HepG2 (cell line): ENCODE measurements at regions not wholly inside any gene's neighbourhood (a gene's known extent, or its start where the extent isn't known, plus 50 kb on each side); places are given as distances from the start of the nearest gene placed in this dataset.

ENCODE experiments used
- ATAC-seq: fragments of 200-7000 bp; cut with Tn5 transposase; 3 replicates; pipeline ENCODE4 v1.9.1; 2020; ENCODE audit warnings: mild to moderate bottlenecking, moderate library complexity
- BruUV-seq: library from RNA; stranded (reverse); fragments of 400-500 nt; replicated peaks from 2 replicates; lab custom pipeline; 2021; lab: Mats Ljungman, UMichigan
- CTCF ChIA-PET: fragments of 300-600 bp; formaldehyde crosslinking; extraction: SDS; loops from one replicate; lab custom pipeline; 2021; ENCODE audit warnings: low total read pairs, inconsistent platforms, low intra/inter-chr PET ratio; lab: Yijun Ruan, JAX
- POLR2A ChIA-PET: fragments of 350-600 bp; sonication (Branson Sonifier 250); formaldehyde crosslinking; loops from one replicate; lab custom pipeline; 2020; ENCODE audit warnings: antibody characterized with exemption, inconsistent platforms; lab: Yijun Ruan, JAX
- DNase-seq: peaks from one replicate; pipeline ENCODE4 v3.0.0-alpha.2; 2015; ENCODE audit warnings: low spot score
- FAIRE-seq: peaks from 3 replicates; lab custom pipeline; 2011; peaks lifted over from hg19 to GRCh38; lab: Jason Lieb, UNC
- H2AFZ ChIP-seq: one replicate; pipeline ENCODE4 v1.6.1; 2011; ENCODE audit warnings: low read length, inconsistent platforms
- H3K27ac ChIP-seq: fragments of 300-600 bp; 3 replicates; pipeline ENCODE4 v1.8.0; 2011; ENCODE audit warnings: mixed run types, mild to moderate bottlenecking, mixed read lengths, low read length, inconsistent platforms; ENCODE audit not compliant: insufficient read depth; ENCODE audit errors: extremely low read length
- H3K27me3 ChIP-seq, 2 experiments: fragments of 200-600 bp in 1 of 2; 2 replicates in 1 of 2; 3 replicates in 1 of 2; pipeline versions ENCODE4 v1.6.0 to v1.8.0; 2011; ENCODE audit warnings: low read length in 2 of 2, mild to moderate bottlenecking in 2 of 2, moderate library complexity in 2 of 2, inconsistent platforms in 1 of 2; ENCODE audit not compliant: insufficient read depth in 2 of 2, control insufficient read depth in 1 of 2
- H3K36me3 ChIP-seq, 2 experiments: fragments of 200-600 bp in 1 of 2; replicated peaks in 1 of 2; 2 replicates in 1 of 2; 3 replicates in 1 of 2; pipeline versions ENCODE4 v1.5.1 to v1.8.0; 2011; ENCODE audit warnings: low read length in 2 of 2, inconsistent platforms in 1 of 2; ENCODE audit not compliant: insufficient read depth in 2 of 2, control insufficient read depth in 1 of 2
- H3K4me1 ChIP-seq: 2 replicates; pipeline ENCODE4 v1.5.1; 2012; ENCODE audit warnings: low read length, inconsistent platforms; ENCODE audit not compliant: insufficient read depth
- H3K4me2 ChIP-seq: 2 replicates; pipeline ENCODE4 v1.6.0; 2011; ENCODE audit warnings: low read depth, low read length, inconsistent platforms
- H3K4me3 ChIP-seq, 3 experiments: fragments of 200-600 bp in 1 of 3; sonication (generic), shearing (Covaris generic) in 1 of 3; replicated peaks in 1 of 3; 2 replicates each; pipeline ENCODE4 v1.5.1; 2011 to 2016; ENCODE audit warnings: low read length in 3 of 3, inconsistent platforms in 2 of 3, low read depth in 2 of 3, mild to moderate bottlenecking in 2 of 3, control low read depth in 1 of 3, mixed read lengths in 1 of 3; ENCODE audit not compliant: insufficient read depth in 1 of 3
- H3K79me2 ChIP-seq: one replicate; pipeline ENCODE4 v1.6.1; 2011; ENCODE audit warnings: low read length, inconsistent platforms; ENCODE audit not compliant: insufficient read depth
- H3K9ac ChIP-seq: 2 replicates; pipeline ENCODE4 v1.6.0; 2011; ENCODE audit warnings: mild to moderate bottlenecking, low read depth, low read length, inconsistent platforms; ENCODE audit not compliant: insufficient read depth
- H3K9me3 ChIP-seq: 2 replicates; pipeline ENCODE4 v1.5.1; 2012; ENCODE audit warnings: mild to moderate bottlenecking, low read length
- H4K20me1 ChIP-seq: 2 replicates; pipeline ENCODE4 v1.6.0; 2011; ENCODE audit warnings: inconsistent platforms, mild to moderate bottlenecking, low read length, moderate library complexity; ENCODE audit not compliant: insufficient read depth
- FOXK1 ChIP-seq: sonication (generic); formaldehyde crosslinking; IDR thresholded peaks from 2 replicates; pipeline ENCODE4 v1.4.0; 2020; ENCODE audit warnings: low read depth, missing genetic modification reagents, borderline replicate concordance
- FOXP1 ChIP-seq, 2 experiments: fragments of 450-650 bp in 1 of 2; IDR thresholded peaks; 2 replicates each; pipeline ENCODE4 v1.6.1; 2017 to 2018; ENCODE audit warnings: antibody characterized with exemption in 1 of 2
- KLF11 ChIP-seq: IDR thresholded peaks from 2 replicates; pipeline ENCODE4 v1.6.1; 2016; ENCODE audit warnings: missing compliant biosample characterization
- KLF16 ChIP-seq, 2 experiments: sonication (generic) in 1 of 2; formaldehyde crosslinking in 1 of 2; IDR thresholded peaks; 2 replicates each; pipeline versions ENCODE4 v1.6.1 to v1.8.0; 2016 to 2023; ENCODE audit warnings: missing genetic modification reagents in 2 of 2, missing compliant biosample characterization in 1 of 2
- SMARCE1 ChIP-seq: fragments of 450-650 bp; IDR thresholded peaks from 2 replicates; pipeline ENCODE4 v1.6.1; 2017; ENCODE audit warnings: borderline replicate concordance
- SP5 ChIP-seq: IDR thresholded peaks from 2 replicates; pipeline ENCODE4 v1.6.1; 2016; ENCODE audit warnings: low read depth, borderline replicate concordance
- ZNF430 ChIP-seq: sonication (generic); formaldehyde crosslinking; IDR thresholded peaks from 2 replicates; pipeline ENCODE4 v1.9.0; 2021; ENCODE audit warnings: mild to moderate bottlenecking, missing genetic modification reagents
- ZNF567 ChIP-seq: sonication (generic); formaldehyde crosslinking; IDR thresholded peaks from 2 replicates; pipeline ENCODE4 v1.8.1; 2023; ENCODE audit warnings: mild to moderate bottlenecking, missing genetic modification reagents, borderline replicate concordance
- ZSCAN12 ChIP-seq: sonication (generic); formaldehyde crosslinking; IDR thresholded peaks from 2 replicates; pipeline ENCODE4 v1.9.0; 2021; ENCODE audit warnings: mild to moderate bottlenecking, missing genetic modification reagents
- WGBS: methylation state at CpG from one replicate; pipeline ENCODE4 v1.1.6; 2017; ENCODE audit warnings: low lambda C conversion rate; 5-methylcytosine and 5-hydroxymethylcytosine counted together
- in situ Hi-C: cut with HindIII; loops from 2 replicates; pipeline ENCODE4 v1.10.0; 2017; ENCODE audit warnings: low pct_unique_long_range_greater_than_20kb; ENCODE audit not compliant: extremely low pct_ligation_motif_present
- intact Hi-C: fragments of 100-400 bp; cut with micrococcal nuclease; formaldehyde crosslinking; loops from one replicate; pipeline ENCODE4 v1.10.0; 2022; ENCODE audit not compliant: unreplicated experiment

DNA sequence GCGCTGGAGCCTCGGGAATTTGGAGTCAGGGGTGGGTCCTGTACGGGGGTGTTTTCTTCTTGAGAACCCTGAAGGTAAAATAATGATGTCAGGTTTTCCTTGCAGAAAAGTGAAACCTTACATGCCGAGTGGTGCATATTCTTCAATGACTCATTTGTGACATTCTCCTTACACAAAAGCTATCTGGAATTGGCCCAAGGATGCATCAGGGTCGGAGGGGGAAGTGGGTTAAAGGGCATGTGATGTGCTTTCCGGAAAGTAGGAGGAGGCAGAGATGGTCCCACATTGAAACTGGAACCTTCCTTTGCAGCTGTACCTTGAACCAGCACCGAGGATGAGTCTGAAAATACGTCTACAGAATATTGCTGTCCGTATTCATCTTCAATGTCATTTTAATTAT is 411.2 kb upstream of the IRX4 start:
- intact Hi-C loops: no loop called here
- ChIA-PET CTCF (no interaction called here), POLR2A (no interaction called here)
- Histone ChIP-seq H3K9me3 (no peaks in the 10 kb centered on the region), H3K4me1 (no peaks in the 10 kb centered on the region), H3K4me2 (no peak overlapping the region), H3K27ac (no peak overlapping the region), H3K36me3 (no peaks in the 10 kb centered on the region), H4K20me1 (no peaks in the 10 kb centered on the region), H3K4me3 (no peak overlapping the region), H2AFZ (no peak overlapping the region), H3K79me2 (no peaks in the 10 kb centered on the region), H3K9ac (no peak overlapping the region), H3K27me3 (peaks cover 0 to 7% of the 10 kb centered on the region in 2 experiments; a peak in 2 of 5 replicates)
- no peak for TF ChIP-seq KLF16 (CRISPR knock-in tag; IDR thresholded peaks at IDR 0.05)
- TF ChIP-seq ZNF567: no peak
- TF ChIP-seq SP5 (CRISPR knock-in tag): no peak
- TF ChIP-seq KLF11 (CRISPR knock-in tag): no peak
- TF ChIP-seq SMARCE1: no peak
- TF ChIP-seq FOXP1 (IDR thresholded peaks at IDR 0.05): no peak
- no peak for TF ChIP-seq FOXP1 (CRISPR knock-in tag; IDR thresholded peaks at IDR 0.05)
- no peak for TF ChIP-seq ZSCAN12
- no peak for DNase-seq
- in situ Hi-C loops: no loop called here
- no TSS peak for BruUV-seq
- no peak for FAIRE-seq
- no peak for ATAC-seq
- WGBS: 7% methylated on average over 8 of the region's 9 CpGs

DNA sequence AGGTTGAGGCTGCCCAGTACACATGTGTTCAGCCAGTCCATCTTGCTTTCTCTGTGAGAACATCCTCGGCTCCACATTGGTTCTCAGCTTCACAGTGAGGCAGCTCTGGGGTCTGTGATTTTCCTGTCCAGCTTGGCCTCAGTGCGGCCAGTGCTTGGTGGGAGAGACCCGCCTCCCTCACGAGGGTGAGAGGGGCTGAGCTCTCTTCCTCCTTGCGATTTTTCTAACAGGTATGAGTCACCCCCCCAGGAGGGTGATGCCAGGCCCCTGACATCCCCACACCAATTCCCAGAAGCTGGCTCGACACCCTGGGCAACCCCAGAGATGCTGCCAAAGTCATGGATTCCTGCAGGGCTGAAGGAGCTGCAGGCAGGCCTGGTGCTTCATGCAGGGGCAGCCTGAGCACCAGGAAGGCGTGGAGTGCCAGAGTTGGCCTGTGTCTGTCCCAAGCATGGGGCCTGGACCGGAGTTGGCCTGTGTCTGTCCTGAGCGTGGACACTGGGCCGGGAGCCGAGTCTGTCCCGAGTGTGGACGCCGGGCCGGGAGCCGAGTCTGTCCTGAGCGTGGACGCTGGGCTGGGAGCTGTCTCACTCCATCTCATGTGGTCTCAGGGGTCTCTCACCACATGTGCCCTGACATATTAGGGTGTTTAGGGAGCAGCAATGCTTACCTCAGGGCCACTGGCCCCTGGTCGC is 408.6 kb upstream of the IRX4 start:
- TF ChIP-seq ZNF430 (no peak), FOXK1 (CRISPR knock-in tag) (no peak)
- TF ChIP-seq, all 625 proteins: peak for 0
- intact Hi-C loops (no loop called here), in situ Hi-C loops (no loop called here)
- H3K27ac ChIP-seq: no peak overlapping the region
- no peak overlapping the region for H2AFZ ChIP-seq
- H3K9me3 ChIP-seq: no peaks in the 10 kb centered on the region
- H3K9ac ChIP-seq: no peak overlapping the region
- no peak for DNase-seq
- no peaks in the 10 kb centered on the region for H3K36me3 ChIP-seq
- no peaks in the 10 kb centered on the region for H4K20me1 ChIP-seq
- CTCF ChIA-PET: no interaction called here
- no peaks in the 10 kb centered on the region for H3K79me2 ChIP-seq
- H3K4me2 ChIP-seq: no peak overlapping the region
- no peaks in the 10 kb centered on the region for H3K4me1 ChIP-seq
- peaks cover 0 to 13% of the 10 kb centered on the region in 2 experiments; a peak in 2 of 5 replicates for H3K27me3 ChIP-seq
- no peak for FAIRE-seq
- POLR2A ChIA-PET: no interaction called here
- H3K4me3 ChIP-seq: no peak overlapping the region
- ATAC-seq: no peak
- BruUV-seq: no TSS peak
- 23% methylated on average over 5 of the region's 19 CpGs for WGBS
